NOMO-1 treated with dmso at 0.1 percent for 144 hours (cell line): ENCODE measurements at regions not wholly inside any gene's neighbourhood (a gene's known extent, or its start where the extent isn't known, plus 50 kb on each side); places are given as distances from the start of the nearest gene placed in this dataset.

Experiments used
- DNase-seq: peaks from one replicate; lab custom pipeline; 2025; ENCODE audit not compliant: unreplicated experiment; lab: John Stamatoyannopoulos, UW

GRCh38 chr17:55585629-55586028 lies 74.4 kb upstream of the SMIM36 start:
- DNase-seq, result no peak

GRCh38 chr17:55584861-55585260 lies 73.6 kb upstream of the SMIM36 start:
- DNase-seq, result no peak

- DNase-seq, result peak; percentile 60
These were observed 72.9 kb upstream of the SMIM36 start for GRCh38 chr17:55584055-55584685.

- no peak for DNase-seq
These were observed 71.6 kb upstream of the SMIM36 start for GRCh38 chr17:55582897-55583296.

- DNase-seq, result no peak
These were observed 69.4 kb upstream of the SMIM36 start for GRCh38 chr17:55580596-55581133.

- DNase-seq, result no peak
These were observed 66.4 kb upstream of the SMIM36 start for GRCh38 chr17:55577687-55578086.

- peak; percentile 29 for DNase-seq
These were observed 65.8 kb upstream of the SMIM36 start for GRCh38 chr17:55576996-55577586.

- DNase-seq, result peak; percentile 53
These were observed 65.2 kb upstream of the SMIM36 start for GRCh38 chr17:55576237-55576995.

- DNase-seq, result no peak
These were observed 63.9 kb upstream of the SMIM36 start for GRCh38 chr17:55575058-55575636.

- DNase-seq, result no peak
These were observed 61.3 kb upstream of the SMIM36 start for GRCh38 chr17:55572599-55572998.

- no peak for DNase-seq
These were observed 60.9 kb upstream of the SMIM36 start for GRCh38 chr17:55572139-55572538.

GRCh38 chr17:55571095-55571494 lies 59.8 kb upstream of the SMIM36 start:
- DNase-seq, result no peak

GRCh38 chr17:55570391-55570790 lies 59.1 kb upstream of the SMIM36 start:
- no peak for DNase-seq

GRCh38 chr17:55567240-55568214 lies 56.3 kb upstream of the SMIM36 start:
- DNase-seq, result no peak

GRCh38 chr17:55564081-55564480 lies 52.8 kb upstream of the SMIM36 start:
- no peak for DNase-seq

- no peak for DNase-seq
These were observed 52.1 kb upstream of the SMIM36 start for GRCh38 chr17:55563363-55563762.

GRCh38 chr17:55561973-55562495 lies 50.8 kb upstream of the SMIM36 start:
- DNase-seq, result no peak

- no peak for DNase-seq
These were observed 50.2 kb upstream of the SMIM36 start for GRCh38 chr17:55561316-55561972.
